SH-SY5Y (cell line): ENCODE measurements at regions not wholly inside any gene's neighbourhood (a gene's known extent, or its start where the extent isn't known, plus 50 kb on each side); places are given as distances from the start of the nearest gene placed in this dataset.

Experiments used
- GATA2 ChIP-seq: IDR thresholded peaks from 2 replicates; pipeline ENCODE4 v1.6.1; 2011; ENCODE audit warnings: mild to moderate bottlenecking, low read depth, low read length
- GATA3 ChIP-seq: IDR thresholded peaks from 2 replicates; pipeline ENCODE4 v1.6.1; 2011; ENCODE audit warnings: low read depth, mild to moderate bottlenecking, low read length, moderate library complexity

DNA sequence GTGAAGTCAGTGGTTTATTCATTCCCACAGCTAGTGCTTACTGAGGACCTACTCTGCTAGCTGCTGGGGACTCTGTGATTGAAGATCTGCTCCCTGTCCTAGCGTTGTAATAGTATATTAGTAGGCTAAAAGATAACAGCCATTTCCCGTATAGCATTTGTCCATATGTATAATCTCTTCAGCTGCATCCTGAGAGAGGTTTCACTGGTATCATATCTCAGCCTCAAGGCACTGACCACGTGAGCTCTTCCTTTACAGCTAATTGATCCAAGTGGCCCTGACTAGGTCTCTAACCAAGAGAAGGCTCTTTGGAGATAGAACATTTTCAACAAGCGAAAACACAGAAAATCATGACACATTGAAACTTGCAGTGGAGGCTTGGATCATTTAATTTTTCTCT lies 110.2 kb downstream of the APIP start:
- TF ChIP-seq GATA2: no peak
- no peak for TF ChIP-seq GATA3
